ENCODE measurements at regions not wholly inside any gene's neighbourhood (a gene's known extent, or its start where the extent isn't known, plus 50 kb on each side); places are given as distances from the start of the nearest gene placed in this dataset.

- no peak for DNase-seq
Measured at GRCh38 chr2:134127496-134127895, 126.4 kb upstream of the MGAT5 start.

GRCh38 chr2:134128746-134129145 is 125.1 kb upstream of the MGAT5 start:
- no peak overlapping the region for H3K4me3 ChIP-seq (ENCODE audit: low read length in 3 of 3)
- peaks cover 0 to 20% (median 11%) of the 10 kb centered on the region in 3 donors for H3K4me1 ChIP-seq (ENCODE audit: control insufficient read depth in 2 of 3, insufficient read depth in 2 of 3, low read depth in 1 of 3, low read length in 3 of 3)
- no peak overlapping the region for H3K9ac ChIP-seq (ENCODE audit: low read length in 3 of 3)
- H3K36me3 ChIP-seq (ENCODE audit: control insufficient read depth in 2 of 3, insufficient read depth in 3 of 3, low read length in 3 of 3), result no peaks in the 10 kb centered on the region
- no peaks in the 10 kb centered on the region for H3K9me3 ChIP-seq (ENCODE audit: control insufficient read depth in 2 of 3, insufficient read depth in 1 of 3, low read length in 3 of 3)
- no peak for TF ChIP-seq CTCF (IDR thresholded peaks at IDR 0.05; ENCODE audit: borderline replicate concordance, extremely low read depth, insufficient read depth)
- H3K27me3 ChIP-seq (ENCODE audit: control insufficient read depth, insufficient read depth, low read length), result no peaks in the 10 kb centered on the region
- intact Hi-C loops (cut with DNase I), result loop anchor here (10.0 kb wide), 1 partner anchor 116 kb away; no protein-coding TSS in a partner anchor
- H3K27ac ChIP-seq (ENCODE audit: low read depth in 2 of 2, low read length in 2 of 2), result no peak overlapping the region
- FAIRE-seq (no peak), DNase-seq (no peak)

More at GRCh38 chr2:134127496-134127895, 126.4 kb upstream of the MGAT5 start:
- H3K9me3 ChIP-seq (ENCODE audit: control insufficient read depth in 2 of 3, insufficient read depth in 1 of 3, low read length in 3 of 3), result no peaks in the 10 kb centered on the region
- no peaks in the 10 kb centered on the region for H3K27me3 ChIP-seq (ENCODE audit: control insufficient read depth, insufficient read depth, low read length)
- FAIRE-seq, result no peak
- H3K36me3 ChIP-seq (ENCODE audit: control insufficient read depth in 2 of 3, insufficient read depth in 3 of 3, low read length in 3 of 3), result no peaks in the 10 kb centered on the region
- no peak overlapping the region for H3K9ac ChIP-seq (ENCODE audit: low read length in 3 of 3)
- H3K4me1 ChIP-seq (ENCODE audit: control insufficient read depth in 2 of 3, insufficient read depth in 2 of 3, low read depth in 1 of 3, low read length in 3 of 3), result peaks cover 0 to 17% (median 14%) of the 10 kb centered on the region in 3 donors
- no peak overlapping the region for H3K4me3 ChIP-seq (ENCODE audit: low read length in 3 of 3)
- H3K27ac ChIP-seq (ENCODE audit: low read depth in 2 of 2, low read length in 2 of 2), result no peak overlapping the region
- TF ChIP-seq CTCF (IDR thresholded peaks at IDR 0.05; ENCODE audit: borderline replicate concordance, extremely low read depth, insufficient read depth), result no peak
- intact Hi-C loops (cut with DNase I), result loop anchor here (10.0 kb wide), 1 partner anchor 117 kb away; no protein-coding TSS in a partner anchor

GRCh38 chr2:134129900-134130537 is 123.9 kb upstream of the MGAT5 start:
- Histone ChIP-seq H3K9me3 (ENCODE audit: control insufficient read depth in 2 of 3, insufficient read depth in 1 of 3, low read length in 3 of 3) (no peaks in the 10 kb centered on the region), H3K4me3 (ENCODE audit: low read length in 3 of 3) (no peak overlapping the region), H3K9ac (ENCODE audit: low read length in 3 of 3) (no peak overlapping the region), H3K4me1 (ENCODE audit: control insufficient read depth in 2 of 3, insufficient read depth in 2 of 3, low read depth in 1 of 3, low read length in 3 of 3) (peaks cover 0 to 14% (median 8%) of the 10 kb centered on the region in 3 donors), H3K27me3 (ENCODE audit: control insufficient read depth, insufficient read depth, low read length) (no peaks in the 10 kb centered on the region), H3K36me3 (ENCODE audit: control insufficient read depth in 2 of 3, insufficient read depth in 3 of 3, low read length in 3 of 3) (no peaks in the 10 kb centered on the region), H3K27ac (ENCODE audit: low read depth in 2 of 2, low read length in 2 of 2) (no peak overlapping the region)
- DNase-seq (peak in 1 of 5 donors; percentile 69), FAIRE-seq (no peak)
- intact Hi-C loops (cut with DNase I), result loop anchor here (10.0 kb wide), 1 partner anchor 115 kb away; no protein-coding TSS in a partner anchor
- TF ChIP-seq CTCF (IDR thresholded peaks at IDR 0.05; ENCODE audit: borderline replicate concordance, extremely low read depth, insufficient read depth), result no peak
